HG03196 (cell line): ENCODE measurements at regions not wholly inside any gene's neighbourhood (a gene's known extent, or its start where the extent isn't known, plus 50 kb on each side); places are given as distances from the start of the nearest gene placed in this dataset.
"Not testable (repeated sequence)": the region's sequence is repeated elsewhere in the genome, so short reads cannot be mapped to it uniquely, and the experiment has no call there.

ENCODE experiments used
- ATAC-seq: cut with Tn5 transposase; IDR thresholded peaks from one replicate; pipeline ENCODE4 v1.9.1; 2021; ENCODE audit not compliant: unreplicated experiment

GRCh38 chr5:62206150-62206829, 99.7 kb upstream of the KIF2A start:
- ATAC-seq: no peak

- no peak for ATAC-seq
Observed at GRCh38 chr5:62208218-62208852, 97.7 kb upstream of the KIF2A start.

DNA sequence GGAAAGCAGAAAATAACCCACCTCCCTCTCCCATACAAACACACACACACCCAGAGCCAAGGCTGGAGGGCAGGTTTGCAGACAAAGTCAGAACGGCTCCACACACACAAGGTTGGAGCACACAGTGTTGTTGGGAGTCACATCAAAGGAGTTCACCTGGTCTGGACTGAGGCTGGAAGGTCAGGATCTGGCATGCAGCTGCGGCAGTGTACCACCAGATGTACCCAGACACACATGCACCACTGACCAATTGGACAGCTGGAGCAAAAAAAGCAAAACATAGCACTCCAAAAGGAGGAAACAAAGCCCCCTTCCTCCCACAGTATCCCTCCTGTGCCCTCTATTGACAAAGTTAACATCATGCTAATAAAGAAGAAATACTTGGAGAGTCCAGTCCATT, 94.6 kb upstream of the KIF2A start:
- ATAC-seq: no peak

GRCh38 chr5:62212648-62213047, 93.4 kb upstream of the KIF2A start:
- no peak for ATAC-seq

DNA sequence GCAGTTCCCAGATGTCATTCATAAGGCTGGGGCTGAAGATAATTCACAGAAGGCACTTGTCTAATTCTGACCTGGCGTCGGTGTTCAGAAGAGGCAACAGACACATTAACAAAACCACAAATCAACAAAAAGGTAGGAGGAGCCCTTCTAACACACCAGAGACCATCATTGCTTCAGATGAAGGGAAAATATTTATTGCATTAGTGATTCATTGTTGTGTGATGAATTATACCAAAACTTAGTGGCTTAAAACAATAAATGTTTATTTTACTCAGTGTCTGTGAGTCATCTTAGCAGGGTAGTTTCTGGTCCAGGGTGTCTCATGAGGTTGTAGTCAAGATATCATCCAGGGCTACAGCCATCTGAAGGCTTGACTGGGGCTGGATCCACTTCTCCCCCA, 91.3 kb upstream of the KIF2A start:
- ATAC-seq: no peak

DNA sequence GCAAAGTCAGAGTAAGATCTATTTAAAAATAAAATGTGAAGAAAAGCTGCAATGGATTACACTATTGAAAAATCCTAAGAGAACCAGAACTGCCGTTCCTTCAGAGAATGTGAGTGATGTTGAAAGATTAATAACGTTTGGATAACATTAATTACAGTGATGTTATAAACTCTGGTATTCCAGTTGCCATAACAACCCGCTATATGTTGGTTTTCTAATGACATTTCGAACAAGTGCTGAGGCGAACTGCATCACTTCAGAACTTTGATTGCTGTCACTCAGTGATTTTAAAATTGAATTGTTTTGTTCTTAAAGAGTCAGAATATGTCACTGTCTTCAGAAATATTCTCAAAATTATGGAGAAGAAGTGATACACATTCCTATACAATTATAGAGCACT, 89.4 kb upstream of the KIF2A start:
- ATAC-seq: not testable (repeated sequence)

GRCh38 chr5:62217095-62217494, 88.9 kb upstream of the KIF2A start:
- not testable (repeated sequence) for ATAC-seq

DNA sequence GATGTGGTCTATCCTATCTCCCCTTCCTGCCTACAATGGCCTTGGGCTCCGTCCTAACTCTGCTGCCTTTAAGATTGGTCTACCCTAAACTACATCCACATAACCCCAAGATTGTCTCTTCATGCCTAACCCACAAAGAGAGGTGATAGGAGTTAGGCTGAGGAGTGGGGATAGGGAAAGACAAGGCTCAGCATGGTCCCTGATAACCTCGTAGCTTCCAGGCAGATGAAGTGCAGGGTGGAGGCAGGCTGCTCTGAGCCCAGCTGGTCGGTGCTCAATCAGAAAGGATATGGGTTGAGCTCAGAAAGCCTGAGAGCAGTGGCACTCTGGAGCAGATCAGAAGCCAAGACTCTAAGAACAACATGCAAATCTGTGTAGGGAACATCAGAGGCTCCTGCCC, 87.1 kb upstream of the KIF2A start:
- not testable (repeated sequence) for ATAC-seq

GRCh38 chr5:62221881-62222280, 84.1 kb upstream of the KIF2A start:
- not testable (repeated sequence) for ATAC-seq

GRCh38 chr5:62222305-62222704, 83.7 kb upstream of the KIF2A start:
- ATAC-seq: not testable (repeated sequence)

- peak; percentile 91 for ATAC-seq
Observed at GRCh38 chr5:62223312-62223670, 82.7 kb upstream of the KIF2A start.

- not testable (repeated sequence) for ATAC-seq
Observed at GRCh38 chr5:62224987-62225601, 80.9 kb upstream of the KIF2A start.

GRCh38 chr5:62230876-62231388, 75.1 kb upstream of the KIF2A start:
- ATAC-seq: not testable (repeated sequence)

DNA sequence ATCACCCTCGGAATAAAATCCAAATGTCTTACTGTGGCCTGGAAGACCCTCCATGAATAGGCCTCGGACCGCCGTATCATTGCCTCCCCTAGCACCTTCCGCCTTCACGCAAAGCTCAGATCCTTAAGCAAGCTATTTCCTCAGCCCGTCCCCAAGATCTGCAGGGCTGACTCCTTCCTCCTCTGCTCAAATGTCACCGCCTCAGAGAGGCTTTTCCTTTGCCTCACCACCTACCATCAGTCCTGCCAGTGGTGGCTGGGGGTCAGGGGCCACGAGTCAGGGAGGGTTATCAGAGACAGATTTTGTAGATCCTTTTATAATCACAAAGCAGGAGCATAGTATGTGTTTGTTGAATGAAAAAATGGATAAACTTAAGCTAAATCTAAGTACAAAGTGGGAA, 74.4 kb upstream of the KIF2A start:
- ATAC-seq: no peak

DNA sequence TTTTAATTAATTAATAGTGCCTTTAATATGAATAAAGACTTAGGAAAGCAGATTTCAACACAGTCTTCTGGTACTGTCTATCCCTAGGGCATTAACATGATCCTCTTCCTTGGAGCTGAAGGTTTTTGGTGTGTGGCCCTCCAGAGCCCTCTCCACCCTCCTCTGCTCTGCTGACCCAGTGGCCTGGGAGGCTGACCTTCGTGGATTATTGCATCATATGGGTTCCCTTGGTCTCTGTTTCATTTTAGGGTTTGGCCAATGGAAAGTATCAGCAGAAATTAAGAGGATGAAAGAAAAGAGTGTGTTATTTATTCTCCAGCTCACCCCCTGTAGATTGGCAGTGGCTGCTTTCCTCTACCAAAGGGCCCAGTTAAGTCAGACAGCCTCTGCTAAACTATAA, 73.8 kb upstream of the KIF2A start:
- not testable (repeated sequence) for ATAC-seq

- peak; percentile 66 for ATAC-seq
Observed at GRCh38 chr5:62233083-62234046, 72.6 kb upstream of the KIF2A start.

DNA sequence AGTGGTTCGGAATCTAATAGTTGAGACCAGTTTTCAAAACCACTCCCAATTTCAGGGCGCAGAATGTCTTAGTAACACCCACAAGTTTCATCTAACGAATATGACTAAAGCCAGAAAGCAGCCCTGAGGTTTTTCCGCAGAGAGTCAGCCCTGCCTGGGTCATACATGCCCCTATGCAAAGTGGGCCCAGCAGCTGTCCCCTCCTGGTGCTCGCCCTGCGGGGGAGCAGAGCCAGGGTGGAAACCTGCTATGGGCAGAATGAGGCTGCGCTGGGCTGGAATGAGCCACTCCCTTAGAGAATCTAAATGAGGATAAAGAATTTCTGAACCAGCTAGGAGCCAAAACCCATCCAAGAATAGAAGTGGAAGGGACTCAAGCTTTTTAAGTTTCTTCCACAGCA, 69.4 kb upstream of the KIF2A start:
- not testable (repeated sequence) for ATAC-seq

DNA sequence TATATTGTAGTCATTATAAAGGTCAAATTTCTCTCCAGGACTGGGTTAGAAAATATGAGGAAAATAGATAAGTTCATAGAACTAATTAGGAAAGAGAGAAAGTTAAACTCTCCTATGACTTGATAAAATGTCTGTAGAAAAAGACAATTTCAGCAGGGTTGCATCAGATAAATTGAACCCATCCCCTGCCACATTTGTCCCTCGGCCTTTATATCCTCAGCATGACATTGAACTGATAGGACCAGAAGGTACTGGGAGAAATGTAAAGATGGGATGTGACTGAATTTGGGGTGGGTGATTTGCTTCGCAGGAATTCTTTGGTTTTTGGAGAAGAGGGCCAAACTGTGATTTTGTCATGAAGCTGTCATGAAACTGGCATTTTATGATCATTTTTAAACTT, 68.1 kb upstream of the KIF2A start:
- not testable (repeated sequence) for ATAC-seq

- not testable (repeated sequence) for ATAC-seq
Observed at GRCh38 chr5:62238584-62238983, 67.4 kb upstream of the KIF2A start.

GRCh38 chr5:62240494-62240893, 65.5 kb upstream of the KIF2A start:
- ATAC-seq: not testable (repeated sequence)

DNA sequence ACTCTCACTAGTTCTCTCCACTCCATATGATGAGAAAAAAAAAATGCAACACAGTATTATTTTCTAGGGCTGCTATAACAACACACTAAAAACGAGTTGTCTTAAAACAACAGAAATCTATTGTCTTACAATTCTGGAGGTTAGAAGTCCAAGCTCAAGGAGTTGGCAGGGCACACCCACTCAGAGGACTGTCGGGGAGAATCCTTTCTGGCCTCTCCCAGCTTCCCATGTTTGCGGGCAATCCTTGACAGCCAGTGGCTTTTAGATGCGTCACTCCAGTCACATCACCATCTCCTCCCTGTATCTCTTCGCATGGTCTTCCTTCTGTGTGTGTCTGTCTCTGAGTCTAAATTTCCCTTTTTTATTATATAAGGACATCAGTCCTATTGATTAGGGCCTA, 64.0 kb upstream of the KIF2A start:
- not testable (repeated sequence) for ATAC-seq
